HepG2 (cell line): ENCODE measurements at regions not wholly inside any gene's neighbourhood (a gene's known extent, or its start where the extent isn't known, plus 50 kb on each side); places are given as distances from the start of the nearest gene placed in this dataset.

Experiments
- ATAC-seq: fragments of 200-7000 bp; cut with Tn5 transposase; 3 replicates; pipeline ENCODE4 v1.9.1; 2020; ENCODE audit warnings: mild to moderate bottlenecking, moderate library complexity
- BruUV-seq: library from RNA; stranded (reverse); fragments of 400-500 nt; replicated peaks from 2 replicates; lab custom pipeline; 2021; lab: Mats Ljungman, UMichigan
- CTCF ChIA-PET: fragments of 300-600 bp; formaldehyde crosslinking; extraction: SDS; loops from one replicate; lab custom pipeline; 2021; ENCODE audit warnings: low total read pairs, inconsistent platforms, low intra/inter-chr PET ratio; lab: Yijun Ruan, JAX
- POLR2A ChIA-PET: fragments of 350-600 bp; sonication (Branson Sonifier 250); formaldehyde crosslinking; loops from one replicate; lab custom pipeline; 2020; ENCODE audit warnings: antibody characterized with exemption, inconsistent platforms; lab: Yijun Ruan, JAX
- DNase-seq: peaks from one replicate; pipeline ENCODE4 v3.0.0-alpha.2; 2015; ENCODE audit warnings: low spot score
- FAIRE-seq: peaks from 3 replicates; lab custom pipeline; 2011; peaks lifted over from hg19 to GRCh38; lab: Jason Lieb, UNC
- H2AFZ ChIP-seq: one replicate; pipeline ENCODE4 v1.6.1; 2011; ENCODE audit warnings: low read length, inconsistent platforms
- H3K27ac ChIP-seq: fragments of 300-600 bp; 3 replicates; pipeline ENCODE4 v1.8.0; 2011; ENCODE audit warnings: mixed run types, mild to moderate bottlenecking, mixed read lengths, low read length, inconsistent platforms; ENCODE audit not compliant: insufficient read depth; ENCODE audit errors: extremely low read length
- H3K27me3 ChIP-seq, 2 experiments: fragments of 200-600 bp in 1 of 2; 2 replicates in 1 of 2; 3 replicates in 1 of 2; pipeline versions ENCODE4 v1.6.0 to v1.8.0; 2011; ENCODE audit warnings: low read length in 2 of 2, mild to moderate bottlenecking in 2 of 2, moderate library complexity in 2 of 2, inconsistent platforms in 1 of 2; ENCODE audit not compliant: insufficient read depth in 2 of 2, control insufficient read depth in 1 of 2
- H3K36me3 ChIP-seq, 2 experiments: fragments of 200-600 bp in 1 of 2; replicated peaks in 1 of 2; 2 replicates in 1 of 2; 3 replicates in 1 of 2; pipeline versions ENCODE4 v1.5.1 to v1.8.0; 2011; ENCODE audit warnings: low read length in 2 of 2, inconsistent platforms in 1 of 2; ENCODE audit not compliant: insufficient read depth in 2 of 2, control insufficient read depth in 1 of 2
- H3K4me1 ChIP-seq: 2 replicates; pipeline ENCODE4 v1.5.1; 2012; ENCODE audit warnings: low read length, inconsistent platforms; ENCODE audit not compliant: insufficient read depth
- H3K4me2 ChIP-seq: 2 replicates; pipeline ENCODE4 v1.6.0; 2011; ENCODE audit warnings: low read depth, low read length, inconsistent platforms
- H3K4me3 ChIP-seq, 3 experiments: fragments of 200-600 bp in 1 of 3; sonication (generic), shearing (Covaris generic) in 1 of 3; replicated peaks in 1 of 3; 2 replicates each; pipeline ENCODE4 v1.5.1; 2011 to 2016; ENCODE audit warnings: low read length in 3 of 3, inconsistent platforms in 2 of 3, low read depth in 2 of 3, mild to moderate bottlenecking in 2 of 3, control low read depth in 1 of 3, mixed read lengths in 1 of 3; ENCODE audit not compliant: insufficient read depth in 1 of 3
- H3K79me2 ChIP-seq: one replicate; pipeline ENCODE4 v1.6.1; 2011; ENCODE audit warnings: low read length, inconsistent platforms; ENCODE audit not compliant: insufficient read depth
- H3K9ac ChIP-seq: 2 replicates; pipeline ENCODE4 v1.6.0; 2011; ENCODE audit warnings: mild to moderate bottlenecking, low read depth, low read length, inconsistent platforms; ENCODE audit not compliant: insufficient read depth
- H3K9me3 ChIP-seq: 2 replicates; pipeline ENCODE4 v1.5.1; 2012; ENCODE audit warnings: mild to moderate bottlenecking, low read length
- H4K20me1 ChIP-seq: 2 replicates; pipeline ENCODE4 v1.6.0; 2011; ENCODE audit warnings: inconsistent platforms, mild to moderate bottlenecking, low read length, moderate library complexity; ENCODE audit not compliant: insufficient read depth
- HIVEP1 ChIP-seq: sonication (generic); formaldehyde crosslinking; IDR thresholded peaks from 2 replicates; pipeline ENCODE4 v1.4.0; 2020; ENCODE audit warnings: mild to moderate bottlenecking, missing genetic modification reagents
- U2AF2 ChIP-seq: fragments of 200-400 bp; formaldehyde crosslinking; IDR thresholded peaks from 2 replicates; pipeline ENCODE4 v1.6.1; 2017; ENCODE audit warnings: low read depth, mild to moderate bottlenecking, low read length
- ZBTB40 ChIP-seq, 2 experiments: fragments of 450-650 bp in 1 of 2; sonication (generic) in 1 of 2; formaldehyde crosslinking in 1 of 2; IDR thresholded peaks; 2 replicates each; pipeline versions ENCODE4 v1.6.1 to v1.8.0; 2016 to 2022; ENCODE audit warnings: antibody characterized with exemption in 1 of 2, mild to moderate bottlenecking in 1 of 2, missing genetic modification reagents in 1 of 2
- WGBS: methylation state at CpG from one replicate; pipeline ENCODE4 v1.1.6; 2017; ENCODE audit warnings: low lambda C conversion rate; 5-methylcytosine and 5-hydroxymethylcytosine counted together
- in situ Hi-C: cut with HindIII; loops from 2 replicates; pipeline ENCODE4 v1.10.0; 2017; ENCODE audit warnings: low pct_unique_long_range_greater_than_20kb; ENCODE audit not compliant: extremely low pct_ligation_motif_present
- intact Hi-C: fragments of 100-400 bp; cut with micrococcal nuclease; formaldehyde crosslinking; loops from one replicate; pipeline ENCODE4 v1.10.0; 2022; ENCODE audit not compliant: unreplicated experiment
- TF ChIP-seq, protein P1 (sequence below), 2 experiments: sonication (generic) in 1 of 2; formaldehyde crosslinking in 1 of 2; IDR thresholded peaks; 2 replicates each; pipeline versions ENCODE4 v1.4.0 to v1.6.1; 2018 to 2020; ENCODE audit warnings: missing genetic modification reagents in 2 of 2, borderline replicate concordance in 1 of 2, low read depth in 1 of 2, mild to moderate bottlenecking in 1 of 2, missing biosample characterization in 1 of 2
- TF ChIP-seq, protein P2 (sequence below): IDR thresholded peaks from 2 replicates; pipeline ENCODE4 v1.6.1; 2012; ENCODE audit warnings: low read length, improper control_type of control experiment

GRCh38 chr3:21138085-21138484 lies 612.9 kb downstream of the ZNF385D start:
- CTCF ChIA-PET, result no interaction called here
- in situ Hi-C loops, result no loop called here

More at GRCh38 chr3:21138085-21138484, 612.9 kb downstream of the ZNF385D start:
- Histone ChIP-seq H3K9ac (no peak overlapping the region), H4K20me1 (no peaks in the 10 kb centered on the region)
- 2% methylated on average over 2 of the region's 2 CpGs for WGBS
- FAIRE-seq, result no peak
- TF ChIP-seq, protein P1, sequence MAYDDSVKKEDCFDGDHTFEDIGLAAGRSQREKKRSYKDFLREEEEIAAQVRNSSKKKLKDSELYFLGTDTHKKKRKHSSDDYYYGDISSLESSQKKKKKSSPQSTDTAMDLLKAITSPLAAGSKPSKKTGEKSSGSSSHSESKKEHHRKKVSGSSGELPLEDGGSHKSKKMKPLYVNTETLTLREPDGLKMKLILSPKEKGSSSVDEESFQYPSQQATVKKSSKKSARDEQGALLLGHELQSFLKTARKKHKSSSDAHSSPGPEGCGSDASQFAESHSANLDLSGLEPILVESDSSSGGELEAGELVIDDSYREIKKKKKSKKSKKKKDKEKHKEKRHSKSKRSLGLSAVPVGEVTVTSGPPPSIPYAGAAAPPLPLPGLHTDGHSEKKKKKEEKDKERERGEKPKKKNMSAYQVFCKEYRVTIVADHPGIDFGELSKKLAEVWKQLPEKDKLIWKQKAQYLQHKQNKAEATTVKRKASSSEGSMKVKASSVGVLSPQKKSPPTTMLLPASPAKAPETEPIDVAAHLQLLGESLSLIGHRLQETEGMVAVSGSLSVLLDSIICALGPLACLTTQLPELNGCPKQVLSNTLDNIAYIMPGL (CRISPR knock-in tag; IDR thresholded peaks at IDR 0.05; ENCODE audit: borderline replicate concordance in 1 of 2, low read depth in 1 of 2), result no peak
- TF ChIP-seq U2AF2 (no peak), ZBTB40 (IDR thresholded peaks at IDR 0.05) (peak; percentile 79), ZBTB40 (CRISPR knock-in tag; IDR thresholded peaks at IDR 0.05) (no peak), HIVEP1 (CRISPR knock-in tag) (no peak)
- TF ChIP-seq, protein P2, sequence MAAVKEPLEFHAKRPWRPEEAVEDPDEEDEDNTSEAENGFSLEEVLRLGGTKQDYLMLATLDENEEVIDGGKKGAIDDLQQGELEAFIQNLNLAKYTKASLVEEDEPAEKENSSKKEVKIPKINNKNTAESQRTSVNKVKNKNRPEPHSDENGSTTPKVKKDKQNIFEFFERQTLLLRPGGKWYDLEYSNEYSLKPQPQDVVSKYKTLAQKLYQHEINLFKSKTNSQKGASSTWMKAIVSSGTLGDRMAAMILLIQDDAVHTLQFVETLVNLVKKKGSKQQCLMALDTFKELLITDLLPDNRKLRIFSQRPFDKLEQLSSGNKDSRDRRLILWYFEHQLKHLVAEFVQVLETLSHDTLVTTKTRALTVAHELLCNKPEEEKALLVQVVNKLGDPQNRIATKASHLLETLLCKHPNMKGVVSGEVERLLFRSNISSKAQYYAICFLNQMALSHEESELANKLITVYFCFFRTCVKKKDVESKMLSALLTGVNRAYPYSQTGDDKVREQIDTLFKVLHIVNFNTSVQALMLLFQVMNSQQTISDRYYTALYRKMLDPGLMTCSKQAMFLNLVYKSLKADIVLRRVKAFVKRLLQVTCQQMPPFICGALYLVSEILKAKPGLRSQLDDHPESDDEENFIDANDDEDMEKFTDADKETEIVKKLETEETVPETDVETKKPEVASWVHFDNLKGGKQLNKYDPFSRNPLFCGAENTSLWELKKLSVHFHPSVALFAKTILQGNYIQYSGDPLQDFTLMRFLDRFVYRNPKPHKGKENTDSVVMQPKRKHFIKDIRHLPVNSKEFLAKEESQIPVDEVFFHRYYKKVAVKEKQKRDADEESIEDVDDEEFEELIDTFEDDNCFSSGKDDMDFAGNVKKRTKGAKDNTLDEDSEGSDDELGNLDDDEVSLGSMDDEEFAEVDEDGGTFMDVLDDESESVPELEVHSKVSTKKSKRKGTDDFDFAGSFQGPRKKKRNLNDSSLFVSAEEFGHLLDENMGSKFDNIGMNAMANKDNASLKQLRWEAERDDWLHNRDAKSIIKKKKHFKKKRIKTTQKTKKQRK, result no peak
- TF ChIP-seq, all 625 proteins: peak for 1
- Histone ChIP-seq H3K9me3 (peaks cover 68% of the 10 kb centered on the region), H3K27ac (no peak overlapping the region), H3K27me3 (no peaks in the 10 kb centered on the region), H3K79me2 (no peaks in the 10 kb centered on the region), H2AFZ (no peak overlapping the region), H3K4me3 (no peak overlapping the region), H3K36me3 (no peaks in the 10 kb centered on the region), H3K4me1 (no peaks in the 10 kb centered on the region), H3K4me2 (no peak overlapping the region)
- ATAC-seq, result no peak
- POLR2A ChIA-PET, result no interaction called here
- BruUV-seq, result no TSS peak
- intact Hi-C loops, result no loop called here
- no peak for DNase-seq
